ENCODE measurements at regions not wholly inside any gene's neighbourhood (a gene's known extent, or its start where the extent isn't known, plus 50 kb on each side); places are given as distances from the start of the nearest gene placed in this dataset.

- no TSS peak for BruUV-seq (replicated peaks)
- Histone ChIP-seq H3K4me2 (ENCODE audit: insufficient read depth, low read length) (no peak overlapping the region), H3K4me1 (ENCODE audit: control insufficient read depth, extremely low read depth, insufficient read depth, low read length) (no peaks in the 10 kb centered on the region), H2AFZ (ENCODE audit: low read depth, low read length) (no peak overlapping the region), H3K4me3 (replicated peaks in 1 of 3; ENCODE audit: insufficient read depth in 1 of 3, low read depth in 1 of 3, low read length in 3 of 3) (no peak overlapping the region), H3K9ac (replicated peaks; ENCODE audit: extremely low read depth, insufficient read depth, low read length) (no peak overlapping the region), H3K27ac (ENCODE audit: insufficient read depth, low read depth, low read length) (no peak overlapping the region), H3K9me3 (replicated peaks; ENCODE audit: control insufficient read depth, insufficient read depth, low read length) (no peaks in the 10 kb centered on the region), H4K20me1 (replicated peaks; ENCODE audit: control insufficient read depth, extremely low read depth, insufficient read depth, low read length) (no peaks in the 10 kb centered on the region), H3K9me1 (replicated peaks; ENCODE audit: control insufficient read depth, extremely low read depth, insufficient read depth, low read length) (no peaks in the 10 kb centered on the region), H3K79me2 (ENCODE audit: control insufficient read depth, insufficient read depth, low read length) (no peaks in the 10 kb centered on the region), H3K27me3 (ENCODE audit: control insufficient read depth in 2 of 2, insufficient read depth in 2 of 2, low read length in 2 of 2) (no peaks in the 10 kb centered on the region), H3K36me3 (ENCODE audit: control insufficient read depth in 2 of 2, extremely low read depth in 1 of 2, insufficient read depth in 2 of 2, low read length in 2 of 2) (no peaks in the 10 kb centered on the region)
- TF ChIP-seq MAX (IDR thresholded peaks at IDR 0.05; ENCODE audit: insufficient read depth, insufficient read length) (no peak), POLR2AphosphoS5 (IDR thresholded peaks at IDR 0.05; ENCODE audit: insufficient read depth, low read depth, low read length) (no peak), EZH2 (IDR thresholded peaks at IDR 0.05; ENCODE audit: borderline replicate concordance, low read depth, low read length, severe bottlenecking) (no peak), JUN (IDR thresholded peaks at IDR 0.05; ENCODE audit: borderline replicate concordance, insufficient read depth, insufficient read length, low read depth) (no peak), MYC (IDR thresholded peaks at IDR 0.05; ENCODE audit: low read depth, low read length) (no peak), GATA2 (IDR thresholded peaks at IDR 0.05; ENCODE audit: insufficient read depth, insufficient read length, low read depth, low read length) (no peak), FOS (IDR thresholded peaks at IDR 0.05; ENCODE audit: borderline replicate concordance, insufficient read depth, low read length) (no peak), POLR2A (IDR thresholded peaks at IDR 0.05; ENCODE audit: low read depth, low read length) (no peak)
- TF ChIP-seq, protein P1, sequence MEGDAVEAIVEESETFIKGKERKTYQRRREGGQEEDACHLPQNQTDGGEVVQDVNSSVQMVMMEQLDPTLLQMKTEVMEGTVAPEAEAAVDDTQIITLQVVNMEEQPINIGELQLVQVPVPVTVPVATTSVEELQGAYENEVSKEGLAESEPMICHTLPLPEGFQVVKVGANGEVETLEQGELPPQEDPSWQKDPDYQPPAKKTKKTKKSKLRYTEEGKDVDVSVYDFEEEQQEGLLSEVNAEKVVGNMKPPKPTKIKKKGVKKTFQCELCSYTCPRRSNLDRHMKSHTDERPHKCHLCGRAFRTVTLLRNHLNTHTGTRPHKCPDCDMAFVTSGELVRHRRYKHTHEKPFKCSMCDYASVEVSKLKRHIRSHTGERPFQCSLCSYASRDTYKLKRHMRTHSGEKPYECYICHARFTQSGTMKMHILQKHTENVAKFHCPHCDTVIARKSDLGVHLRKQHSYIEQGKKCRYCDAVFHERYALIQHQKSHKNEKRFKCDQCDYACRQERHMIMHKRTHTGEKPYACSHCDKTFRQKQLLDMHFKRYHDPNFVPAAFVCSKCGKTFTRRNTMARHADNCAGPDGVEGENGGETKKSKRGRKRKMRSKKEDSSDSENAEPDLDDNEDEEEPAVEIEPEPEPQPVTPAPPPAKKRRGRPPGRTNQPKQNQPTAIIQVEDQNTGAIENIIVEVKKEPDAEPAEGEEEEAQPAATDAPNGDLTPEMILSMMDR (IDR thresholded peaks at IDR 0.05; ENCODE audit: extremely low read depth in 1 of 2, insufficient read depth in 1 of 2, low read depth in 1 of 2, low read length in 2 of 2), result no peak
- POLR2A ChIA-PET, result no interaction called here
- CTCF ChIA-PET, result interaction anchor here (1.2 kb wide), 1 partner anchor 9 kb away, joined by 3 read pairs; no protein-coding TSS in a partner anchor
- intact Hi-C loops (cut with micrococcal nuclease), result no loop called here
- dilution Hi-C loops (cut with MboI; ENCODE audit: extremely low pct_ligation_motif_present, low sequenced_read_pairs), result no loop called here
- DNase-seq (ENCODE audit: low read depth, low spot score), result no peak
- no peak for FAIRE-seq
Measured at GRCh38 chr1:90122654-90123340, 127.9 kb downstream of the ZNF326 start.

Measured in endothelial cell of umbilical vein (primary cell).